Muscle of leg (tissue), 3 donors: ENCODE measurements at regions not wholly inside any gene's neighbourhood (a gene's known extent, or its start where the extent isn't known, plus 50 kb on each side); places are given as distances from the start of the nearest gene placed in this dataset.

Source experiments
- DNase-seq: peaks from one replicate; pipeline ENCODE4 v3.0.0; 2013
- H3K27ac ChIP-seq: one replicate; pipeline ENCODE4 v1.5.1; 2013; ENCODE audit warnings: mild to moderate bottlenecking, low read length, control low read depth
- H3K27me3 ChIP-seq: one replicate; pipeline ENCODE4 v1.6.1; 2013; ENCODE audit warnings: low read length; ENCODE audit not compliant: control insufficient read depth, insufficient read depth
- H3K36me3 ChIP-seq: one replicate; pipeline ENCODE4 v1.6.1; 2013; ENCODE audit warnings: low read length; ENCODE audit not compliant: control insufficient read depth, insufficient read depth
- H3K4me1 ChIP-seq: one replicate; pipeline ENCODE4 v1.6.1; 2013; ENCODE audit warnings: low read length; ENCODE audit not compliant: control insufficient read depth, insufficient read depth
- H3K4me3 ChIP-seq: one replicate; pipeline ENCODE4 v1.5.1; 2013; ENCODE audit warnings: low read length, control low read depth
- H3K9me3 ChIP-seq: replicated peaks from 2 replicates; pipeline ENCODE4 v1.6.1; 2013; ENCODE audit warnings: low read depth, low read length; ENCODE audit not compliant: control insufficient read depth
- WGBS: methylation state at CpG from one replicate; pipeline ENCODE4 v1.1.5; 2013; ENCODE audit warnings: missing lambda C conversion rate; ENCODE audit not compliant: insufficient coverage; 5-methylcytosine and 5-hydroxymethylcytosine counted together

DNA sequence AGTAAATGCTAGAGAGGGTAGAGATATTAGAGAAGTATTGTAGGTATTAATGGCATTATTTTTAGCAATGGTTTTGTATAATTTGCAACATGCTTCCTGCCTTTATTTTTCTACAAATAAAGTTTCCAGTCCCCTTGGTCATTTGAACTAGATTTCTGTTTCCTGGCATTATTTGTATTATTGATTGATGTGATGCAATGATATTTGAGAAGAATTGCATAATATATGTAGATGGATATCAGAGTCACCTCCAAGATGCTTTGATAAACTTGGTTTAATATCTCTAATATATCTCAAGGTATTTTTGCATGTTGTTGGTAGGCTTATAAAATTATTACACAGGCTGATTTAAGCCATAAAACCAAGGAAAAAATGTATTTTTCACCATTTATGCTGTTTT, 1054.5 kb downstream of the SLITRK1 start:
- Histone ChIP-seq H3K36me3 (no peaks in the 10 kb centered on the region), H3K27ac (no peak overlapping the region), H3K4me3 (no peak overlapping the region), H3K9me3 (no peaks in the 10 kb centered on the region), H3K4me1 (no peaks in the 10 kb centered on the region), H3K27me3 (no peaks in the 10 kb centered on the region)
- no peak for DNase-seq

DNA sequence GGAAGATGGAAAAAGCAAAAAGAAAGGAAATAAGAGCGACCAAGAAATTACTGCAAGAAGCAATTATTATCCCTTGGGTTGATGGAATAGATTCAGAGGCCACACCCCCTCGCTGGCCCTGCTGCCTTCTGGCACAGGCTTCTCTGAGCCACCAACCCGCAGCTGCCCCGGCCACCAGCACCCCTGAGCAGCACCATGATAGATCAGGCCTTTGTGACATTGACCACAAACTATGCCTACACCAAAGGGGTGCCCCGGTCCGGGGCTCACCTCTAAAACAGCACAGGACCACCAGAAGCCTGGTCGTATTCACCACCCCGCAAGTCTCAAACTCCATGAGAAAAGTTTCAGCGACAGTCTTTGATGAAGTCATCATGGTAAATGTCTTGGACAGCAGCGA, 1059.3 kb downstream of the SLITRK1 start:
- 94% methylated on average over 10 of the region's 10 CpGs for WGBS
- Histone ChIP-seq H3K4me1 (no peaks in the 10 kb centered on the region), H3K36me3 (no peaks in the 10 kb centered on the region), H3K27me3 (no peaks in the 10 kb centered on the region), H3K9me3 (no peaks in the 10 kb centered on the region), H3K4me3 (no peak overlapping the region), H3K27ac (no peak overlapping the region)
- no peak for DNase-seq

DNA sequence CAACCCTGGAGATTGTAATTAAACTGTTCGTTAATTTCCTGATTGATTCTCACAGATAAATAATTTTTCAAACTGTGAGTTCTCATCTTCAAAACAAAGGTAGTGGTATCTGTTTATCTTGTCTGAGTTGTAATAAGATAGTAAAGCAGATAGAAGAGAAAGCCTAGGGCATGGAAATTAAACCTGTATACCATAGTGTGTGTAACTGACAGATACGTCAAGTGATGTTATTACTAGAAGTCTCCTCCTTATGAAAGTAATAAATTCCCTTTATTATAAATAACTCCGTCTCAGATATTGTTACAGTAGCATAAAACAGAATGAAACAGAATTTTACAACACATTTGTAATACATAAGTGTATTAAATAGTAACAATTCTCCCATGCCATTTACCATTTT, 1065.1 kb downstream of the SLITRK1 start:
- H3K4me3 ChIP-seq, result no peak overlapping the region
- H3K36me3 ChIP-seq, result no peaks in the 10 kb centered on the region
- no peaks in the 10 kb centered on the region for H3K27me3 ChIP-seq
- no peak for DNase-seq
- H3K9me3 ChIP-seq, result peaks cover 6% of the 10 kb centered on the region
- H3K4me1 ChIP-seq, result no peaks in the 10 kb centered on the region
- no peak overlapping the region for H3K27ac ChIP-seq
- WGBS, result no CpG with 5 or more reads among the region's 3 CpGs

DNA sequence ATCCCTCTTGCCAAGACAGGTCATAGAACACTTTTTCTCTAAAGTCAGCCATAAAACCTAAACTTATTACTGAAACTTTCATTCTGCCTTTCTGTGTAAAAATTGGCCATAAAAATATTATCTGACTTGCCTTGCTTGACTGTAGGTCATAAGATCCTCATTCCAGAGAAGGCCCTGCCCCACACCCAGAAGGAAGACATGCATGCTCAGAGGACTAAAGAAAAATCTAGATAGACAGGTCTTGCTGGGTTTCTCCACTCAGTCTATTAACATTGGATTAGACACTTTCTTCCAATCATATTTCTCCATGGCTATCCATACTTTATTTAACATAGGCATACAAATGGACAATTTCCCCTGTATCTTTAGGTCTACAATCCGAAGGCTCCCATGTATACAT, 1066.5 kb downstream of the SLITRK1 start:
- no CpG with 5 or more reads among the region's 1 CpG for WGBS
- Histone ChIP-seq H3K36me3 (no peaks in the 10 kb centered on the region), H3K27ac (no peak overlapping the region), H3K4me1 (no peaks in the 10 kb centered on the region), H3K4me3 (no peak overlapping the region), H3K27me3 (no peaks in the 10 kb centered on the region), H3K9me3 (peaks cover 8% of the 10 kb centered on the region)
- no peak for DNase-seq

DNA sequence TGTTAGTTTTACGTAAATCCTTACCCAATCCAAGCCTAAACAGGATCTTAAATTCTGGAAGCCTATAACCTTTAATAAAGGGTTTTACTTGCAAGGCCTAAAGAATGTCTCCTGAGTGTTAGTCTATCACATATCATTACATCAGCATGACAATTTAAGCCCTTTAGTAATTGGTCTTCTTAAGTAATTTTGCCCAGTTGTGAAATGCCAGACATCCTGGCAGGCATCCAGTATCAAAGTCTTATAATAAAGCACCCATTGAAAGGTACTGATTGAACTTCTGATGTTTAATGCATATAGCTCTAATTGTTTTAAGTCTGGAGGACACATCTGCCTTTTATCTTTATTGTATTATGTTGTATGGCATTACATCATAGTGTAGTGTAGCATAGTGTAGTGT, 1078.9 kb downstream of the SLITRK1 start:
- no peak overlapping the region for H3K27ac ChIP-seq
- H3K27me3 ChIP-seq, result no peaks in the 10 kb centered on the region
- no CpG with 5 or more reads among the region's 1 CpG for WGBS
- no peak for DNase-seq
- peaks cover 14% of the 10 kb centered on the region for H3K9me3 ChIP-seq
- H3K36me3 ChIP-seq, result no peaks in the 10 kb centered on the region
- no peak overlapping the region for H3K4me3 ChIP-seq
- no peaks in the 10 kb centered on the region for H3K4me1 ChIP-seq

DNA sequence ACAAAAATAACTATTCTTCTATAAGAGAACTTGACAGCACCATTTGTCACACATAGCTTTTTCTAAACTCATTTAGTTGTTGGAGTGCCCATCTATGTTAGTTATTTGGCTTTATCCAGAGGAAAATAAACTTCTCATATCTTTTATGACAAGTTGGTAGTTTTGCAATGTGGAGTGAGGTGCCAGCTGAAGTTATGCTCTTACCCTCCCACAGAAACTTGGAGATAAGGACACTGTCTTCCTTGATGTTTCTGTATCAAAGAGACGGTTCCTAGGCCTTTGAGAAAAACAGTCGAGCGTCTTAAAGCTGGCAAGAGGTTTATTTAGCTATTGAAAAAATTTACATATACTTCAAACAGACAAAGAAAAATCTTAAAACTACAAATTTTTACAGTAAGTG, 1079.7 kb downstream of the SLITRK1 start:
- WGBS, result no CpG with 5 or more reads among the region's 3 CpGs
- Histone ChIP-seq H3K27ac (no peak overlapping the region), H3K27me3 (no peaks in the 10 kb centered on the region), H3K4me1 (no peaks in the 10 kb centered on the region), H3K4me3 (no peak overlapping the region), H3K9me3 (peaks cover 10% of the 10 kb centered on the region), H3K36me3 (no peaks in the 10 kb centered on the region)
- DNase-seq, result no peak

DNA sequence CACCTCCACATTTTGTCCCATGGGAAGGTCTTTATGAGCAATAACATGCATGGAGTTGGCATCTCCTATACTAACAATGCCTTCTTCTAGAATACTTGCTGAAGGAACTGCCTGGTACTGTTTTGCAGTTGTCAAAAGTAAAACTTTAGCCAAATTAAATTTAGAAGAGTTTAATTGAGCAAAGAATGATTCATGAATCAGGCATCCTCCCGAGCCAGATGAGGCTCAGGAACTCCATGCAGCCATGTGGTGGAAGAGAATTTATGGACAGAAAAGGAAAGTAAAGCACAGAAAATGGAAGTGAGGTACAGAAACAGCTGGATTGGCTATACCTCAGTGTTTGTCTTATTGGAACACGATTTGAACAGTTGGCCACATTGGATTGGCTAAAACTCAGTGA, 1081.9 kb downstream of the SLITRK1 start:
- no peak overlapping the region for H3K4me3 ChIP-seq
- no peak for DNase-seq
- H3K36me3 ChIP-seq, result no peaks in the 10 kb centered on the region
- WGBS, result 88% methylated on average over 2 of the region's 2 CpGs
- no peaks in the 10 kb centered on the region for H3K27me3 ChIP-seq
- peaks cover 5% of the 10 kb centered on the region for H3K9me3 ChIP-seq
- H3K27ac ChIP-seq, result no peak overlapping the region
- no peaks in the 10 kb centered on the region for H3K4me1 ChIP-seq

DNA sequence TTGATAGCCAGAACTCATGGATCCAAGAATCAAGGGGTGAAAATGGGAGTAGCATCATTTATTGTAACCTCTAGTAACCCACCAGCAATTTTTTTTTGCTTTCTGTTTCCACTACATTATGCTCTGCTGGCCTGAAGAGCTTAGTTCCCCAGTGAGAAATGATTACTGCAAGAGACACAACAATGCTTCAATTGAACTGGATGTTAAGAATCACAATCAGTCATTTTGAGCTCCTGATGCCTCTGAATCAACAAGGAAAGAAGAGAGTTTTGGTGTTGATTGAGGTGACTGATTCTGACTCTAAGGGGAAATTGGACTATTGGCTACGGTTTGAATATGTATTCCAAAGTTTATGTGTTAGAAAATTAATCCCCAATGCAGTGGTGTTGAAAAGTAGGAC, 1084.4 kb downstream of the SLITRK1 start:
- Histone ChIP-seq H3K27ac (no peak overlapping the region), H3K27me3 (no peaks in the 10 kb centered on the region), H3K4me1 (no peaks in the 10 kb centered on the region), H3K36me3 (no peaks in the 10 kb centered on the region), H3K9me3 (no peaks in the 10 kb centered on the region), H3K4me3 (no peak overlapping the region)
- no CpG with 5 or more reads among the region's 1 CpG for WGBS
- no peak for DNase-seq

DNA sequence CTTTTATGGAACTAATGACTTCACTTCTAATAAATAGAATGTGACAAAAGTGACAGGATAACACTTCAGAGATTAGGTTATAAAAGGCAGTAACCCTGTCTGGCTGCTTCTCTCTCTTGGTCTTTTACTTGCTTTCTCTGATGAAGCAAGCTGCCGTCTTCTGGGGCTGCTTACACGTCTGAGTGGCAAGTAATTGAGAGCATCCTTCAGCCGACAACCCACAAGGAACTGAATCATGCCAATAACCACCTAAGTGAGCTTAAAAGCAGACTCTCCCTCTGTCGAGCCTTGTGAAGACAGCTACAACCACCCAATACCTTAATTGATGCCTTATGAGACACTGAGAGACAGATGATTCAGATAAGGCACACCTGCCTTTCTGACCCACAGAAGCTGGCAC, 1091.2 kb downstream of the SLITRK1 start:
- Histone ChIP-seq H3K36me3 (no peaks in the 10 kb centered on the region), H3K27me3 (no peaks in the 10 kb centered on the region), H3K9me3 (no peaks in the 10 kb centered on the region), H3K4me3 (no peak overlapping the region), H3K4me1 (no peaks in the 10 kb centered on the region), H3K27ac (no peak overlapping the region)
- no peak for DNase-seq
- WGBS, result 41% methylated on average over 3 of the region's 4 CpGs

DNA sequence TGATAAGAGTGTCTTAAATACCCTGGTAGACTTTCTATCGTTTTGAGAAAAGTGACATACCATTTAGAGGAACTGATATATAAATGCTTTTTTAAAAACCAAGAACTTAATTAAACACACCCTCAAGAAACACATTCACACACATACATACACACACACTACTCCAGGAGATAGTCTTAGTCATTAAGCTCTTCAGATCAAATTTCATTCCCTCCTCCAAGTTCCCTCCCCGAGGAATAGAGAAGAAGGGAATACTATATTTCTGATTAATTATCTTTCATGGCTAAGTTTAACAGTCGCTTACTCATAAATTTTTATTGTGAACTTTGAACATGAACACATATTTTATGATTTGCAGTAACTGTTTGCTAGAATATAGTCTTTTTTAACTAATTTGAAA, 1109.5 kb downstream of the SLITRK1 start:
- no peaks in the 10 kb centered on the region for H3K36me3 ChIP-seq
- no peak overlapping the region for H3K27ac ChIP-seq
- H3K4me1 ChIP-seq, result no peaks in the 10 kb centered on the region
- no CpG with 5 or more reads among the region's 3 CpGs for WGBS
- no peak overlapping the region for H3K4me3 ChIP-seq
- no peaks in the 10 kb centered on the region for H3K27me3 ChIP-seq
- H3K9me3 ChIP-seq, result peaks cover 2% of the 10 kb centered on the region
- peak; percentile 4 for DNase-seq

DNA sequence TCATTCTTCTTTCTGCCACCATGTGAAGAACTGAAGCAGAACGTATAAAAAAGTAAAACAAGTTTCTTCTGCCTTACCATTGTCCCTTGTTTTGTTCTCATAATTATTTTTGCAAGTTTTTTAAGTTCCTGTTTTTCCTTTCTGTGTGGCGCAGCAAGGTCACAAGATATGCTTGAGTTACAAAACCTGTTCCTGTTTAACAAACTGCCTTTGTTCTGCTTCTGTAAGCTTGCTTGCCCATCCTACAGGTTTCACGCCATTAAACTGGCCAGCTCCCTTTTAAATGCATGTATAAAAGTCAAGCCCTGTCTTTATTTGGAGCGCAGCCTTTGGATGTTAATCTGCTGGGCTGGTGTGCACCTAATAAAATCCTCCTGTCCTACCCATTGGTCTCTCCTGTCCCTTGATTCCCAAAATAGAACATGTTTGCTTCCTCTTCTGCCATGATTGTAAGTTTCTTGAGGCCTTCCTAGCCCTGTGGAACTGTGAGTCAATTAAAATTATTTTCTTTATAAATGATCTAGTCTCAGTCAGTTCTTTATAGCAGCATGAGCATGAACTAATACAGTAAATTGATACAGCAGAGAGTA, 1115.4 kb downstream of the SLITRK1 start:
- 93% methylated on average over 3 of the region's 4 CpGs for WGBS

More for the DNA sequence above, 1115.4 kb downstream of the SLITRK1 start:
- Histone ChIP-seq H3K27me3 (no peaks in the 10 kb centered on the region), H3K4me3 (no peak overlapping the region), H3K36me3 (no peaks in the 10 kb centered on the region), H3K9me3 (peaks cover 3% of the 10 kb centered on the region), H3K4me1 (no peaks in the 10 kb centered on the region), H3K27ac (no peak overlapping the region)
- DNase-seq, result no peak
